Gastroesophageal sphincter (tissue), 3 donors: ENCODE measurements at regions not wholly inside any gene's neighbourhood (a gene's known extent, or its start where the extent isn't known, plus 50 kb on each side); places are given as distances from the start of the nearest gene placed in this dataset.

Experiments used
- EP300 ChIP-seq: sonication (generic); formaldehyde crosslinking; IDR thresholded peaks from one replicate; pipeline ENCODE4 v1.6.1; 2017; ENCODE audit warnings: antibody characterized with exemption, mild to moderate bottlenecking
- POLR2A ChIP-seq, 2 donors: fragments of 450-650 bp; IDR thresholded peaks; one replicate each; pipeline ENCODE4 v1.6.1; 2017; ENCODE audit warnings: antibody characterized with exemption in 2 of 2, mild to moderate bottlenecking in 2 of 2, moderate library complexity in 1 of 2
- POLR2AphosphoS5 ChIP-seq: sonication (generic); formaldehyde crosslinking; IDR thresholded peaks from one replicate; pipeline ENCODE4 v1.6.1; 2017; ENCODE audit warnings: antibody characterized with exemption
- TF ChIP-seq, protein P1 (sequence below), 4 experiments: fragments of 200-600 bp in 2 of 4; fragments of 450-650 bp in 2 of 4; sonication (generic) in 1 of 4; IDR thresholded peaks; one replicate each; pipeline ENCODE4 v1.5.1; 2017 to 2019; ENCODE audit warnings: antibody characterized with exemption in 4 of 4, mild to moderate bottlenecking in 2 of 4, moderate library complexity in 2 of 4

DNA sequence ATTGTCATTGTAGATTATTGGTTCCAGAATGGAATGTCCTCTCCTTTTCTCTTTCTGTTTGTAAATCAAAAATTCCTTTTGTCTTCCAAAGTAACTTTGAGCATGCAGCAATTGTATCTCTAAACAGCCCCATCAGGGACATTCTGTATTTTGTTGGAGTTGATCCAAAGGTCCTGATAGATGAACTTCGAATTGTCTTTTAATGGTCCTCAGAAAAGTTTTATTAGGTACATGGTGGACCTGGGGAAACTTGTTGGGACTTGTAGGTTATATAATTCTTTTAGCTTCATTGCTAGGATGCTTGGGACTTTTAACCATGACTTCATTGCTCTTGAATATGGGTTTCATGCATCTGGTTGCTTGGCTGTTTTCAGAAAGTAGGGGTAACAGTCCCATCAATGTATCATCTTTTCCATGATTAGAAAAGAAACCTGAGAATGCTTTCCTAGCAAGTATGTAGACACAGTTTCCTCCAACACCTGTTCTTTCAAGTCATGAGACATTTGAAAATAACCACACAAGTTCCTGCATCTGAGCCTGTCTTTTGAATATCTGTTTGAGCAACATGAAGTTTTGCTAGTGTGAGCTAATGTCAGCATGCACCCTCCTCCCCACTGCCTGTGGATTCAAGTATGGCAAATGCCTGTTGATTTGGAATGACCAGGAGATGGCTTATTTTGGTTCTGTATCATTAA lies 413.1 kb downstream of the KCNRG start:
- no peak for TF ChIP-seq POLR2A (IDR thresholded peaks at IDR 0.05)
- TF ChIP-seq, protein P1, sequence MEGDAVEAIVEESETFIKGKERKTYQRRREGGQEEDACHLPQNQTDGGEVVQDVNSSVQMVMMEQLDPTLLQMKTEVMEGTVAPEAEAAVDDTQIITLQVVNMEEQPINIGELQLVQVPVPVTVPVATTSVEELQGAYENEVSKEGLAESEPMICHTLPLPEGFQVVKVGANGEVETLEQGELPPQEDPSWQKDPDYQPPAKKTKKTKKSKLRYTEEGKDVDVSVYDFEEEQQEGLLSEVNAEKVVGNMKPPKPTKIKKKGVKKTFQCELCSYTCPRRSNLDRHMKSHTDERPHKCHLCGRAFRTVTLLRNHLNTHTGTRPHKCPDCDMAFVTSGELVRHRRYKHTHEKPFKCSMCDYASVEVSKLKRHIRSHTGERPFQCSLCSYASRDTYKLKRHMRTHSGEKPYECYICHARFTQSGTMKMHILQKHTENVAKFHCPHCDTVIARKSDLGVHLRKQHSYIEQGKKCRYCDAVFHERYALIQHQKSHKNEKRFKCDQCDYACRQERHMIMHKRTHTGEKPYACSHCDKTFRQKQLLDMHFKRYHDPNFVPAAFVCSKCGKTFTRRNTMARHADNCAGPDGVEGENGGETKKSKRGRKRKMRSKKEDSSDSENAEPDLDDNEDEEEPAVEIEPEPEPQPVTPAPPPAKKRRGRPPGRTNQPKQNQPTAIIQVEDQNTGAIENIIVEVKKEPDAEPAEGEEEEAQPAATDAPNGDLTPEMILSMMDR (IDR thresholded peaks at IDR 0.05): no peak
- TF ChIP-seq EP300: no peak
- no peak for TF ChIP-seq POLR2AphosphoS5
